Keratinocyte (primary cell): ENCODE measurements at regions not wholly inside any gene's neighbourhood (a gene's known extent, or its start where the extent isn't known, plus 50 kb on each side); places are given as distances from the start of the nearest gene placed in this dataset.

Experiments used
- DNase-seq: peaks from one replicate; pipeline ENCODE4 v3.0.0-alpha.2; 2011; ENCODE audit warnings: low read depth, missing footprints, low spot score
- FAIRE-seq: peaks from 2 replicates; lab custom pipeline; 2011; peaks lifted over from hg19 to GRCh38; lab: Jason Lieb, UNC
- H2AFZ ChIP-seq: 2 replicates; pipeline ENCODE4 v1.6.0; 2012; ENCODE audit warnings: low read length, control low read depth, inconsistent platforms; ENCODE audit not compliant: control insufficient read depth
- H3K27ac ChIP-seq: 2 replicates; pipeline ENCODE4 v1.5.1; 2011; ENCODE audit warnings: low read length; ENCODE audit not compliant: control insufficient read depth, insufficient read depth
- H3K27me3 ChIP-seq: 3 replicates; pipeline ENCODE4 v1.6.0; 2011; ENCODE audit warnings: low read length; ENCODE audit not compliant: control insufficient read depth, insufficient read depth; ENCODE audit errors: extremely low read depth
- H3K36me3 ChIP-seq, 2 experiments: 2 replicates in 1 of 2; 3 replicates in 1 of 2; pipeline ENCODE4 v1.5.1; 2011; ENCODE audit warnings: low read length in 2 of 2, mild to moderate bottlenecking in 1 of 2; ENCODE audit not compliant: control insufficient read depth in 2 of 2, insufficient read depth in 2 of 2; ENCODE audit errors: extremely low read depth in 1 of 2
- H3K4me1 ChIP-seq: 3 replicates; pipeline ENCODE4 v1.5.1; 2011; ENCODE audit warnings: low read length; ENCODE audit not compliant: control insufficient read depth, insufficient read depth; ENCODE audit errors: extremely low read depth
- H3K4me2 ChIP-seq: 3 replicates; pipeline ENCODE4 v1.6.0; 2011; ENCODE audit warnings: low read depth, low read length; ENCODE audit not compliant: control insufficient read depth, insufficient read depth; ENCODE audit errors: extremely low read depth
- H3K4me3 ChIP-seq, 3 experiments: fragments of 200-600 bp in 1 of 3; sonication (generic) in 1 of 3; 2 replicates in 2 of 3; 3 replicates in 1 of 3; pipeline ENCODE4 v1.5.1; 2011 to 2016; ENCODE audit warnings: low read length in 3 of 3, mild to moderate bottlenecking in 3 of 3, control low read depth in 2 of 3, inconsistent platforms in 1 of 3, low read depth in 1 of 3, mixed read lengths in 1 of 3, mixed run types in 1 of 3, moderate library complexity in 1 of 3; ENCODE audit not compliant: control insufficient read depth in 2 of 3, insufficient read depth in 2 of 3; ENCODE audit errors: extremely low read depth in 1 of 3
- H3K79me2 ChIP-seq: 2 replicates; pipeline ENCODE4 v1.6.0; 2012; ENCODE audit warnings: low read length; ENCODE audit not compliant: control insufficient read depth, insufficient read depth
- H3K9ac ChIP-seq: 3 replicates; pipeline ENCODE4 v1.6.0; 2011; ENCODE audit warnings: low read length; ENCODE audit not compliant: control insufficient read depth, insufficient read depth; ENCODE audit errors: extremely low read depth
- H3K9me1 ChIP-seq: 3 replicates; pipeline ENCODE4 v1.6.0; 2011; ENCODE audit warnings: low read length; ENCODE audit not compliant: control insufficient read depth, insufficient read depth; ENCODE audit errors: extremely low read depth
- H3K9me3 ChIP-seq: 2 replicates; pipeline ENCODE4 v1.5.1; 2012; ENCODE audit warnings: low read depth, low read length; ENCODE audit not compliant: control insufficient read depth
- H4K20me1 ChIP-seq: 3 replicates; pipeline ENCODE4 v1.6.0; 2011; ENCODE audit warnings: low read length; ENCODE audit not compliant: control insufficient read depth, insufficient read depth; ENCODE audit errors: extremely low read depth
- CTCF ChIP-seq, 3 experiments: IDR thresholded peaks in 1 of 3; conservative IDR thresholded peaks in 1 of 3; optimal IDR thresholded peaks in 1 of 3; 2 replicates in 2 of 3; 3 replicates in 1 of 3; pipeline versions ENCODE3 to v1.5.1; 2011; ENCODE audit warnings: low read length in 3 of 3, mild to moderate bottlenecking in 3 of 3, moderate library complexity in 2 of 3, control low read depth in 1 of 3, inconsistent platforms in 1 of 3; ENCODE audit not compliant: insufficient read depth in 2 of 3; ENCODE audit errors: extremely low read depth in 1 of 3
- EZH2 ChIP-seq: IDR thresholded peaks from one replicate; pipeline ENCODE4 v1.6.1; 2012; ENCODE audit warnings: inconsistent platforms, mild to moderate bottlenecking, low read length, moderate library complexity
- dilution Hi-C: fragments of 300-500 bp; cut with MboI; formaldehyde crosslinking; loops from one replicate; pipeline ENCODE4 v1.7.0; 2020; ENCODE audit warnings: low sequenced_read_pairs; ENCODE audit not compliant: extremely low pct_ligation_motif_present

GRCh38 chr6:102438171-102438570 is 1044.7 kb downstream of the GRIK2 start:
- Histone ChIP-seq H3K27me3 (no peaks in the 10 kb centered on the region), H3K9me3 (no peaks in the 10 kb centered on the region), H3K4me3 (no peak overlapping the region), H2AFZ (no peak overlapping the region), H4K20me1 (no peaks in the 10 kb centered on the region), H3K36me3 (no peaks in the 10 kb centered on the region), H3K27ac (no peak overlapping the region), H3K9ac (no peak overlapping the region), H3K4me2 (no peak overlapping the region), H3K9me1 (no peaks in the 10 kb centered on the region), H3K4me1 (no peaks in the 10 kb centered on the region), H3K79me2 (no peaks in the 10 kb centered on the region)
- DNase-seq (no peak), FAIRE-seq (no peak)
- dilution Hi-C loops, result no loop called here
- TF ChIP-seq CTCF (optimal IDR thresholded peaks at IDR 0.05 in 1 of 3, IDR thresholded peaks at IDR 0.05 in 1 of 3, conservative IDR thresholded peaks at IDR 0.05 in 1 of 3; ENCODE audit: extremely low read depth in 1 of 3, insufficient read depth in 2 of 3, low read length in 3 of 3), result no peak
- TF ChIP-seq EZH2, result no peak

GRCh38 chr6:102417368-102417998 is 1024.0 kb downstream of the GRIK2 start:
- H3K36me3 ChIP-seq, result no peaks in the 10 kb centered on the region
- no peaks in the 10 kb centered on the region for H3K79me2 ChIP-seq
- TF ChIP-seq EZH2, result no peak
- no peak for TF ChIP-seq CTCF (optimal IDR thresholded peaks at IDR 0.05 in 1 of 3, IDR thresholded peaks at IDR 0.05 in 1 of 3, conservative IDR thresholded peaks at IDR 0.05 in 1 of 3; ENCODE audit: extremely low read depth in 1 of 3, insufficient read depth in 2 of 3, low read length in 3 of 3)
- DNase-seq (no peak), FAIRE-seq (no peak)
- no peak overlapping the region for H2AFZ ChIP-seq
- no peak overlapping the region for H3K9ac ChIP-seq
- no peak overlapping the region for H3K4me3 ChIP-seq
- H3K4me1 ChIP-seq, result no peaks in the 10 kb centered on the region
- H3K27ac ChIP-seq, result no peak overlapping the region
- no peaks in the 10 kb centered on the region for H3K27me3 ChIP-seq
- no peaks in the 10 kb centered on the region for H3K9me3 ChIP-seq
- no peaks in the 10 kb centered on the region for H4K20me1 ChIP-seq
- no peaks in the 10 kb centered on the region for H3K9me1 ChIP-seq
- no peak overlapping the region for H3K4me2 ChIP-seq
- dilution Hi-C loops, result no loop called here
